Colon (tissue), 2 donors: ENCODE measurements at regions not wholly inside any gene's neighbourhood (a gene's known extent, or its start where the extent isn't known, plus 50 kb on each side); places are given as distances from the start of the nearest gene placed in this dataset.

ENCODE experiments used
- FAIRE-seq: peaks from 2 replicates; lab custom pipeline; 2012; peaks lifted over from hg19 to GRCh38; lab: Jason Lieb, UNC
- donor health status: control.
- donor health status: control.

DNA sequence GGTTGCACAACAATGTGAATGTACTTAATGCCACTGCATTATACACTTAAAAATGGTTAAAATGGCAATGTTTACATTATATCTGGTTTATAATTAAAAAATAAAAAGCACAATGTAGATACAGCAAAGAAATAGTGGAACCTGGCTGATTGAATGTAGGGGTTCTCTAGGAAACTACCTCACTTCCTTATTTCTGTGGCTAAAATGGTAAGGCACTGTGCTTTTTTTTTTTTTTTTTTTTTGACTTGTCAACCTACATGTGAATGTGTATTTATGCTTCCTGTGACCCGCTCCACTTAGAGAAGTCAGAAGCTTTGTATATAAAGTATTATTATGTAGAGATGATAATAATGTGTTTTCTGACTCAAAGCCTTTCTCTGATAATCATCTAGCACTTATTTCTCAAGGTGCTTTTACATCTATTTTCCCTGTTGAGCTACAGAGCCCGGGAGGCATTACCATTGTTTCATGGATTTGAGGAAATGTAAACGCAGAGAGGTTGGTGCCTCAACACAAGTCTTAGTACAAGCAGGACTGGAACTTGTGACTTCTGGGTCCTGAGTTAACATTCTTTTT, 55.0 kb downstream of the SOX4 start:
- FAIRE-seq = no peak

- FAIRE-seq = no peak
Measured at GRCh38 chr6:21653323-21653722, 59.8 kb downstream of the SOX4 start.

GRCh38 chr6:21653905-21654304, 60.4 kb downstream of the SOX4 start:
- FAIRE-seq = no peak

GRCh38 chr6:21654361-21654760, 60.8 kb downstream of the SOX4 start:
- FAIRE-seq = no peak

GRCh38 chr6:21663966-21664313, 70.4 kb downstream of the SOX4 start:
- no peak for FAIRE-seq

DNA sequence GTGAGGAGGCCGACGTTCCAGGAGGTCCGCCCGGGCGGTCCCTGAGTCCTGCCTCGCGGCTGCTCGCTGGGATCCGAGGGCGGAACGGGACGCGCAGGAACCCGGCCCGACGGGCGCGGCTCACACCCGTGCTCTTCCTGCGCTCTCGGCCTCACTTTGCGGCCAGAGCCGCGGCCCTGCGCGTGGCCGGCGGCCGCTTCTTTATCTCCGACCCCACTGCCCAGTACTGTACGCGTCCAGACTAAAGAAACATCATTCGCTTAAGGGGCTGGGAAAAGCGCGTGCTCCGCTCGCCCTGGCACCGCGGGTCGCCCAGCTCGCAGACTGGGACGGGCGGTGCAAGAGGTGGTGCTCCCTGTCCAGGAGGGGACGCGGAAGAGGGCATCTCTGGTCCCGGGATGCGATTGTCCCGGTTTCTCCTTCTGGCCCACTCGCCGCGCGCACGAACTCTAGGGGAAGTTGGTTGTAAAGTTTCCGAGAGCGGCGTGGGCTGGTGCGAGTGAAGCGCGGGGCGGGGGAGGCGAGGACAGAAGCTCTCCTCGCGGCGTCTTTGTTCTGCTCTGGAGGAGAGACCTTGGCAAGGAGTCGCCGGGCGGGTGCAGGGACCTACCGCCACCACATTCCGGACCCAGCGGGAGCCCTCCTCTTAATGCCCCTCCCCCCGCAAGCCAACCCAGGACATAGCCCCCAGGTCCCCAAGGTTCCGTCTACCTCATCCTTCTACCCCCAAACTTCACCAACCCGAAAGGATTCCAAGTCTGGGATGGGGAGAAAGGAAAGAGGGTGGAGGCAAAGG, 71.0 kb downstream of the SOX4 start:
- FAIRE-seq = no peak

DNA sequence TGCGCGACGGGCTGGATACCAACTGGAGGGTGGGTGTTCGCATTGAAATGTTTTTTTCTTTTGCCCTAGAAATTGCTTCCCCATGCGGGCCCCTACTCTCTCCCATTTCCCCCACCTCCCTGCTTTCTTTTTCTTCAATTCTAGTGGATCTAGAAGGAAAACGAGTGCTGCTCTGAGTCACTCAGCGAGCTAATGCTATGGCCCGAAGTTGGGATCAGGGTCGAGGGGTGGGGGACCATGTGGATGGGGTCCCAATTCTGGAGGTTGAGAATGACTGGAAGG, 71.5 kb downstream of the SOX4 start:
- no peak for FAIRE-seq

DNA sequence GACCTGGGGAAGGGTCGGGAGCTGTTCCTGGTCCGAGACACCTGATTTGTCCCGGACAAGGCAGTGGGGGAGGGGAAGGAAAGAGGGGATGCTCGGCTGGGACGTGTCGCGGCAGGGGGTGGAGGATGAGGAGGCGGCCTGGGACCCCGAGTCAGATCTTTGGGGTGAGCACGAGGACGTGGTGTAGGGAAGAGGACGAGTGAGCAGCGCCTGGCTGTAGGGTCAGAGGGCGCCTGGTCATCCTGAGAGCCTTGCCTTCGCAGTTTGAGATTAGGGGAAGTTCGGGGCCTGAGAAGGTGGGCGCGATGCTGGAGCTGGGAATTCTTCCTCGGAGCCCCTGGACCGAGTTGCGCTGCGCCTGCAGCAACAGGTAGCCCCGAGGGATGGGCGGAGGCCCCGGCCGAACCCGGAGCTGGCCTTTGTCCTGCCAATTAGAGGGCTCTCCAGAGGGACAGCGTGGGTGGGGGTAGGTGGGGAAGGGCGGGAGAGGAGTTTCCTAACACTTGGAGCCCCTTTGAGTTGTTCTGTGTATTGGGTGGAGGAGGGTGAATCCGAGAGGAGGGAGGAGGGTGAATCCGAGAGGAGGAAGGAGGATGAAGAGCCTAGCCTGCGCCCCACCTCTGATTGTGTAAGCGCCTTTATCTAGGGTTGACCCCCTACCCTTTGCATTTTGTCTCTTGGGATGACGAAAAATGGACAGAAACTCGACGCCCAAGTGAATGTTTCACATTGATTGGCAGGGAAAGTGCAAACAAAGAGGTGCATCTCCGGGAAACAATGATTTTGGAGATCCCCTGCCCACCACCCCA, 72.0 kb downstream of the SOX4 start:
- FAIRE-seq = no peak

GRCh38 chr6:21666201-21666691, 72.7 kb downstream of the SOX4 start:
- no peak for FAIRE-seq

GRCh38 chr6:21666853-21667681, 73.5 kb downstream of the SOX4 start:
- no peak for FAIRE-seq

DNA sequence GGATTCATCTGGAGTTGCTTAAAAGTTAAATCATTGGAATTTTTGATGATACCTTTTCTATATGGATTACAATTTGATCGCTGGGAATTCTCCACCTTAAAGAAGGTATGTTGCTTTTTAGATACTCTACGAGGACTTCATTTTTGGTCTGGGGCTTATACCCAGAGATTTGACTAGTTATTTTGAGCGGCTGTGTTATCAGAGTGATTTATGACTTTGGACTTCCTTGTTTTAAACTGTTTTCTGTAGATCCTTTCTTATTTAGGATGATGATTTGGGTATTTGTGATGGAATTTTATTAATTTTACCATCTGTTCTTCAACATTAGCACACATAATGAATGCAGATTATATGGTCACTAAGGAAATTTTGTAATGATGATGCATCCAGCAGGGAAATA, 75.2 kb downstream of the SOX4 start:
- no peak for FAIRE-seq

GRCh38 chr6:21676769-21677168, 83.2 kb downstream of the SOX4 start:
- FAIRE-seq = no peak

- FAIRE-seq = no peak
Measured at GRCh38 chr6:21678990-21679389, 85.4 kb downstream of the SOX4 start.

GRCh38 chr6:21679761-21680265, 86.3 kb downstream of the SOX4 start:
- no peak for FAIRE-seq

- no peak for FAIRE-seq
Measured at GRCh38 chr6:21680611-21681010, 87.1 kb downstream of the SOX4 start.

GRCh38 chr6:21690489-21690888, 96.9 kb downstream of the SOX4 start:
- FAIRE-seq = no peak

GRCh38 chr6:21691685-21692346, 98.3 kb downstream of the SOX4 start:
- FAIRE-seq = no peak

- no peak for FAIRE-seq
Measured at GRCh38 chr6:21692721-21693120, 99.2 kb downstream of the SOX4 start.

- no peak for FAIRE-seq
Measured at GRCh38 chr6:21694168-21694567, 100.6 kb downstream of the SOX4 start.

DNA sequence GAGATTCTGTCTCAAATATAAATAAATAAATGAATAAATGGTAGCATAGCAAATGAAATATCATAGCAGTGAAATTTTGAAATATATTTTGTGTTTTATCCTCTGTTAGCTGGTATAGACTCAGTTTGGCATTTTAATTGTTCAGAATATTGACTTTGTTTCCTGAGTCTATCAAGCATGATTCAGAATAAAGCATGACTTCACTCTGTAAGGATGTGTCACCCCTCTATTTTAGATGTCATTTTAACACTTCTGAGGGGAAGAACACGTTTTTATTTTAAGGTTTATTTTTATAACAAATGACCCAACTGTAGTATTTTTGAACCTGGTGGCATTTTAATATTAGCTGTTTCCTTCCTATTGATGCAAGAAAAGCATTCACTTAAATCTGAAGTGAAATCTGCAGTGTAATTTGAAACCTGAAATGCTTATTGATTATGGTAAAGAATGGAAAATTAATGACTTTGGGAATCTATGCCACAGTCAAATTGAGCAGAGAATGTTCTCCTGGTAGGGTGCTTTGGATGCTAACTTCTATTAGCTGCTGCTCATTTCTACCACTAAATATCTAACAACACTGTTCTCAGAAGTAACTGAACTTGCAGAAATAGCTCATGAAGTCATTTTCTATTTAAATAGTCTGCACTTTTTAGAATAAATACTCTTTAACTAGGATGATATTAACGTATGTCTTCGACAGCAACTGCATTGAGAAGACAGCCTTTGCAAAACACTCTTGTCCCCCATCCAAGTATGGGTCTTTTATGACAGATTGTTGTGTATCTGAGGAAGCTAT, 114.2 kb downstream of the SOX4 start:
- FAIRE-seq = no peak

DNA sequence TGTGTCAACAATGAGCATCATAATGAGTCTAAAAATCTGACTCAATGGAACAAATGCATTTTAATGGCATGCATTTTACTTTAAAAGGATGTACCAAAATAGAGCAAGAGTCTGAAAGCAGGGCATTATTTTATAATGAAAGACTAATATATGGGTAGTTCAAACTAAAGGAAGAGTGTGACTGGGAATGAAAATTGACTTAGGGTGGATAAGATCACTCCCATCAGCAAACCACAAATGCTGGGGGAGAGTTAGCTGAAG, 114.7 kb downstream of the SOX4 start:
- no peak for FAIRE-seq
